RWPE1 (cell line): ENCODE measurements at regions not wholly inside any gene's neighbourhood (a gene's known extent, or its start where the extent isn't known, plus 50 kb on each side); places are given as distances from the start of the nearest gene placed in this dataset.

Source experiments
- CTCF ChIA-PET: fragments of 350-600 bp; sonication (Branson Sonifier 250); formaldehyde crosslinking; extraction: SDS; loops from one replicate; lab custom pipeline; 2021; lab: Yijun Ruan, JAX
- POLR2A ChIA-PET: fragments of 400-600 bp; formaldehyde crosslinking; extraction: SDS; loops from one replicate; lab custom pipeline; 2020; ENCODE audit warnings: antibody characterized with exemption; ENCODE audit not compliant: low non-redundant PET; lab: Yijun Ruan, JAX
- DNase-seq: peaks from one replicate; pipeline ENCODE4 v3.0.0; 2012; ENCODE audit warnings: low spot score
- H3K27ac ChIP-seq: fragments of 450-650 bp; 2 replicates; pipeline ENCODE4 v1.5.1; 2017
- CTCF ChIP-seq: fragments of 450-650 bp; conservative IDR thresholded peaks from 2 replicates; pipeline ENCODE4 v1.5.1; 2017; ENCODE audit warnings: low read depth, mild to moderate bottlenecking

- POLR2A ChIA-PET = interaction anchor here (0.6 kb wide), 1 partner anchor 159 kb away, joined by 3 read pairs; no protein-coding TSS in a partner anchor
- no peak overlapping the region for H3K27ac ChIP-seq
- no peak for DNase-seq
- CTCF ChIA-PET = interaction anchor here (0.6 to 0.8 kb wide), 2 partner anchors 13 to 49 kb away, joined by 3 to 5 read pairs; no protein-coding TSS in a partner anchor
- no peak for TF ChIP-seq CTCF
These were observed 157.9 kb downstream of the UQCRFS1 start for GRCh38 chr19:29054886-29055675.

DNA sequence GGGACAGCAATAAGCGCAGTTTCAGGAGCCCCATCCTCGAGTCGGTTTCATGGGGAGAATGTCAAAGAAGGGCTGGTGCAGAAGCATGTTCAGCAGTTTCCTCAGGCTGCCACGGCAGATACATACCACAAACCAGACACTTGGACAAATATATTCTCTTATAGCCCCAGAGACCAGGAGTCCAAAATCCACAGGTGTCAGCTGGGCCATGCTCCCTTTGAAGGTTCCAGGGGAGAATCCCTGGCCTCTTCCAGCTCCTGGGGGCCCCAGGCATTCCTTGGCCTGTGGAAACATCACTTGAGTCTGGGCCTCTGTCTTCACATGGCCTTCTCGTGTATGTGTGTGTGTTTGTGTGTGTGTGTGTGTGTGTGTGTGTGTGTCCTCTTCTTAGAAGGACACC, 164.1 kb downstream of the UQCRFS1 start:
- ChIA-PET POLR2A (no interaction called here), CTCF (no interaction called here)
- no peak for TF ChIP-seq CTCF
- H3K27ac ChIP-seq = no peak overlapping the region
- DNase-seq = no peak

DNA sequence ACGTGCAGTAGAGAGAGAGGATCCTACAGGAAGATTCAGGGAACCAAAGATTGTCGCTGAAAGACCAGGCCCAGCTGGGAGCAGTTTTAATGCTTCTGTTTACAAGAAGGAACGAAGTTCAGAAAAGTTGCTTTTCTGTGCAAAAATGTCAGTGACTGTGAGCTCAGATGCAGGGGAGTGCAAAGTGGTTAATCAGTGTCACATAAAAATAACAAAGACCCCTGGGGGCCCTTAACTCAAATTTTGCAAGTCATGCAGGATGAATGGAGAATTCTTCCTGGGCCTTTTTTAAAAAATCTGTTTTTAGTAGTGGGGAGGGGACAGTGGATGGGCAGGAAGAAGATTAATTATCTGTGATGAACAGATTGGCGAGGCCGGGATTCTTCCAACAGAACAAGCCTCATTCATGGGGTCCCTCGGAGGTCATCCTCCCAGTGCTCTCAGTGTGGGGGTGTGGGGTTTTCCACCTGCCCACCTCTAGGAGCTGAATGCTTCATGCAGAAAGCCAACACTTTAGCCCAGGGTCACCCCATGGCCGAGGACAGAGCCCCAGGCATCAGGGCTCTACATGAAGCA, 167.2 kb downstream of the UQCRFS1 start:
- no peak for TF ChIP-seq CTCF
- ChIA-PET POLR2A (no interaction called here), CTCF (interaction anchor here (0.6 kb wide), 1 partner anchor 119 kb away, joined by 5 read pairs; no protein-coding TSS in a partner anchor)
- DNase-seq = no peak
- no peak overlapping the region for H3K27ac ChIP-seq

DNA sequence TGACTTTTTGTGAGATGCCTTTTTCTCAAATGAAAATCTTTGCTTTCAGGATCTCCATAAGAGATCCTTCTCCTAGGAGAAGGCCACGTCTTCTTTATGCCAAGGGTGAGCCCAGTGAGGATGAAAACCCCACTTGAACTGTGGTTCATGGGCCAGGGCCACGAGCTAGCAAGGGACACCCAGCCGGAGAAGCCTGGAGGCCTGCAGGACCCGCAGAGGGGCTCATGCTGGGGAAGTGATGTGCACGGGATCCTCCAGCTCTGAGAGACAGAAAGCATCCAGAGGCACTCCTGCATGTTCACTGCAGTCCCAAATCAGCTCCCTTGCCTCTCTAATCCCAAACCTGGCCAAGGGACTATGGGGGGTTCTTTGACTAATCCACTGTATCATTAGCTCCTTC, 168.9 kb downstream of the UQCRFS1 start:
- H3K27ac ChIP-seq = no peak overlapping the region
- ChIA-PET POLR2A (no interaction called here), CTCF (interaction anchor here (0.6 to 0.7 kb wide), 2 partner anchors 77 to 716 kb away, joined by 3 read pairs; no protein-coding TSS in a partner anchor)
- no peak for TF ChIP-seq CTCF
- no peak for DNase-seq

- no peak overlapping the region for H3K27ac ChIP-seq
- CTCF ChIA-PET = interaction anchor here (0.6 kb wide), 1 partner anchor 12 kb away, joined by 3 read pairs; no protein-coding TSS in a partner anchor
- no peak for DNase-seq
- no peak for TF ChIP-seq CTCF
- POLR2A ChIA-PET = no interaction called here
These were observed 170.5 kb downstream of the UQCRFS1 start for GRCh38 chr19:29042450-29042849.

DNA sequence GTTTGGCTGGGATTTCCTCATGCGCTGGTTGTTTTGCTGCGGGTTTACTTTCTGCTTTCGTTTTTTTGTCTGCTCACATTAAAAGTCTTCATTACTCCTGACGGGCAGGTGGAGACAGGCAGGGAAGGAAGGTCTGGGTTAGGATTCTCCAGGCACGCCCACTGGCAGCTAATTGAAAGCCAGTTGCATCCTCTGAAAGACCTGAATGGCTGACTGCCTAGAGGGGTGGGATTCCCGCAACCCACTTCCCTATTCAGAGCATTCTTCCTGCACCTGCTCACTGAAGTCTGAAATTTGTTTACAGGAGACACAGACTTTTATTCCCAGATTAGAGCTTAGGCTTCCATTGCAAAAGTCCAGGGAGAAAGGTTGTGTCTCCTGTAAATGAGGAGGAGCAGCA, 172.0 kb downstream of the UQCRFS1 start:
- DNase-seq = no peak
- ChIA-PET CTCF (no interaction called here), POLR2A (no interaction called here)
- TF ChIP-seq CTCF = no peak
- no peak overlapping the region for H3K27ac ChIP-seq
